ENCODE measurements at regions not wholly inside any gene's neighbourhood (a gene's known extent, or its start where the extent isn't known, plus 50 kb on each side); places are given as distances from the start of the nearest gene placed in this dataset.

DNA sequence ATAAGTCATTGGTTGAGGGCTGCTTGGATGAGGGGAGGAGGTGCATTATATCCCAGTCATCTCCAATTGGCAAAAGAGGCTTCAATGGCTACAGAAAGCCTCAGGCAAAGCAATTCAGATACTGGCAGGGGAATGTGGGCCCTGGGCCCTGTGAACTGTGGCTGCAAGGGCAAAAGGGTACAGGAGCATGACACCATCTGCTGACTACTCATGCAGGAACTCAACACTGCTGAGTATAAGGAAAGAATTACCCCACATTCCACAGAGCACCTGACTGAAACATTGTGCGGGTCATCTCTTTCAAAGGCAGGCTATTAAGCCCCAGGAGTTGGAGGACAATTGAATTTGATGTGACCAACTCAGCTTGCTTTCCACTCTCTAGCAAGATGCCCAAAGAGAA, 92.1 kb upstream of the SPTLC3 start:
- no peaks in the 10 kb centered on the region for H3K27me3 Mint-ChIP-seq (ENCODE audit: low read depth in 3 of 3)
- H3K4me1 Mint-ChIP-seq, result no peaks in the 10 kb centered on the region
- H3K4me3 Mint-ChIP-seq, result no peak overlapping the region
- TF ChIP-seq, protein P1, sequence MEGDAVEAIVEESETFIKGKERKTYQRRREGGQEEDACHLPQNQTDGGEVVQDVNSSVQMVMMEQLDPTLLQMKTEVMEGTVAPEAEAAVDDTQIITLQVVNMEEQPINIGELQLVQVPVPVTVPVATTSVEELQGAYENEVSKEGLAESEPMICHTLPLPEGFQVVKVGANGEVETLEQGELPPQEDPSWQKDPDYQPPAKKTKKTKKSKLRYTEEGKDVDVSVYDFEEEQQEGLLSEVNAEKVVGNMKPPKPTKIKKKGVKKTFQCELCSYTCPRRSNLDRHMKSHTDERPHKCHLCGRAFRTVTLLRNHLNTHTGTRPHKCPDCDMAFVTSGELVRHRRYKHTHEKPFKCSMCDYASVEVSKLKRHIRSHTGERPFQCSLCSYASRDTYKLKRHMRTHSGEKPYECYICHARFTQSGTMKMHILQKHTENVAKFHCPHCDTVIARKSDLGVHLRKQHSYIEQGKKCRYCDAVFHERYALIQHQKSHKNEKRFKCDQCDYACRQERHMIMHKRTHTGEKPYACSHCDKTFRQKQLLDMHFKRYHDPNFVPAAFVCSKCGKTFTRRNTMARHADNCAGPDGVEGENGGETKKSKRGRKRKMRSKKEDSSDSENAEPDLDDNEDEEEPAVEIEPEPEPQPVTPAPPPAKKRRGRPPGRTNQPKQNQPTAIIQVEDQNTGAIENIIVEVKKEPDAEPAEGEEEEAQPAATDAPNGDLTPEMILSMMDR (IDR thresholded peaks at IDR 0.05), result no peak
- H3K79me2 ChIP-seq (ENCODE audit: insufficient read depth, low read length), result no peaks in the 10 kb centered on the region
- no peaks in the 10 kb centered on the region for H3K36me3 Mint-ChIP-seq
- no peak overlapping the region for H3K4me3 ChIP-seq (replicated peaks in 1 of 3; ENCODE audit: low read depth in 2 of 3, low read length in 3 of 3)
- no peaks in the 10 kb centered on the region for H3K36me3 ChIP-seq (replicated peaks in 1 of 2; ENCODE audit: control insufficient read depth in 1 of 2, insufficient read depth in 2 of 2, low read length in 2 of 2)
- no peak for DNase-seq
- H3K27me3 ChIP-seq (ENCODE audit: control insufficient read depth in 2 of 2, insufficient read depth in 2 of 2, low read length in 2 of 2), result no peaks in the 10 kb centered on the region
- H3K9me3 ChIP-seq (replicated peaks in 1 of 2; ENCODE audit: control insufficient read depth in 1 of 2, insufficient read depth in 1 of 2, low read length in 2 of 2), result no peaks in the 10 kb centered on the region
- no peaks in the 10 kb centered on the region for H3K4me1 ChIP-seq (ENCODE audit: control insufficient read depth in 1 of 2, insufficient read depth in 2 of 2, low read length in 2 of 2)
- H3K9me3 Mint-ChIP-seq, result no peaks in the 10 kb centered on the region
- H2AFZ ChIP-seq (ENCODE audit: insufficient read depth, low read depth, low read length, poor library complexity, severe bottlenecking), result no peak overlapping the region
- no peaks in the 10 kb centered on the region for H4K20me1 ChIP-seq (ENCODE audit: insufficient read depth, low read length)
- H3K9ac ChIP-seq (ENCODE audit: insufficient read depth, low read length, poor library complexity, severe bottlenecking), result no peak overlapping the region
- no CpG with 5 or more reads among the region's 1 CpG for WGBS (ENCODE audit: insufficient coverage)
- intact Hi-C loops (cut with micrococcal nuclease), result no loop called here
- no peak overlapping the region for H3K4me2 ChIP-seq (replicated peaks; ENCODE audit: extremely low read depth, low read length, poor library complexity, severe bottlenecking)
- H3K27ac Mint-ChIP-seq, result no peak overlapping the region
- no peak overlapping the region for H3K27ac ChIP-seq (ENCODE audit: low read depth in 1 of 2, low read length in 2 of 2)

DNA sequence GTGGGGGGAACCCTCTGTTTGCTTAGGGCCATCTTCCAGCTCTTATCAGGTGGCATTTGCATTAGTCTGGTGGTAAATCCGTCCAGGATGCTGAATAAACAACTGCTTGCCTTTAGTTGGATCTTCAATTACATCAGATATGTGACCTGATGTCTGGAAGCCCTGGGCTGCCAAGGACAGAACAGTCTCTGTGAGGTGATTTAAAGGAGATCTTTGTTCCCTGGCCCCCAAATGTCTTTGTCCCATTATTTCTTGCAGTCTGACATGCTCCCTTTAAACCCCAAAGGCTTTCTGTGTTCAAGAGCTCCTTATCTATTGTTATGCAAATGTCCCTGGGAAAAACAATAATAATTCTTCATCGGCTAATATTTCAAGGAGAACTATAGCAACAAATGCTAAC, 84.6 kb upstream of the SPTLC3 start:
- no peaks in the 10 kb centered on the region for H3K36me3 Mint-ChIP-seq
- Histone ChIP-seq H3K27me3 (ENCODE audit: control insufficient read depth in 2 of 2, insufficient read depth in 2 of 2, low read length in 2 of 2) (no peaks in the 10 kb centered on the region), H3K79me2 (ENCODE audit: insufficient read depth, low read length) (no peaks in the 10 kb centered on the region), H3K4me3 (replicated peaks in 1 of 3; ENCODE audit: low read depth in 2 of 3, low read length in 3 of 3) (no peak overlapping the region), H3K4me1 (ENCODE audit: control insufficient read depth in 1 of 2, insufficient read depth in 2 of 2, low read length in 2 of 2) (no peaks in the 10 kb centered on the region), H3K36me3 (replicated peaks in 1 of 2; ENCODE audit: control insufficient read depth in 1 of 2, insufficient read depth in 2 of 2, low read length in 2 of 2) (no peaks in the 10 kb centered on the region), H3K9me3 (replicated peaks in 1 of 2; ENCODE audit: control insufficient read depth in 1 of 2, insufficient read depth in 1 of 2, low read length in 2 of 2) (no peaks in the 10 kb centered on the region), H2AFZ (ENCODE audit: insufficient read depth, low read depth, low read length, poor library complexity, severe bottlenecking) (no peak overlapping the region), H3K9ac (ENCODE audit: insufficient read depth, low read length, poor library complexity, severe bottlenecking) (no peak overlapping the region), H3K4me2 (replicated peaks; ENCODE audit: extremely low read depth, low read length, poor library complexity, severe bottlenecking) (no peak overlapping the region), H3K27ac (ENCODE audit: low read depth in 1 of 2, low read length in 2 of 2) (no peak overlapping the region), H4K20me1 (ENCODE audit: insufficient read depth, low read length) (no peaks in the 10 kb centered on the region)
- 40% methylated on average over 1 of the region's 2 CpGs for WGBS (ENCODE audit: insufficient coverage)
- intact Hi-C loops (cut with micrococcal nuclease), result loop anchor here in 1 of 2 donors (10.0 kb wide), 1 partner anchor 181 kb away; no protein-coding TSS in a partner anchor
- H3K4me1 Mint-ChIP-seq, result peaks cover 8% of the 10 kb centered on the region
- H3K27me3 Mint-ChIP-seq (ENCODE audit: low read depth in 3 of 3), result peaks cover 0 to 2% (median 0%) of the 10 kb centered on the region in 3 donors
- DNase-seq, result no peak
- H3K9me3 Mint-ChIP-seq, result peaks cover 0 to 1% (median 0%) of the 10 kb centered on the region in 7 donors
- TF ChIP-seq, protein P1 (IDR thresholded peaks at IDR 0.05), result no peak
- no peak overlapping the region for H3K4me3 Mint-ChIP-seq
- H3K27ac Mint-ChIP-seq, result no peak overlapping the region

All from CD14-positive monocyte (primary cell).